Psoas muscle (tissue), 7 donors: ENCODE measurements at regions not wholly inside any gene's neighbourhood (a gene's known extent, or its start where the extent isn't known, plus 50 kb on each side); places are given as distances from the start of the nearest gene placed in this dataset.

Experiments used
- ATAC-seq, 4 donors: fragments of 200-7000 bp; cut with Tn5 transposase; one replicate each; pipeline ENCODE4 v1.9.1; 2020; ENCODE audit warnings: moderate library complexity in 3 of 4, mild to moderate bottlenecking in 2 of 4
- DNase-seq, 2 donors: peaks; one replicate each; pipeline ENCODE4 v3.0.0-alpha.2; 2020
- H3K27ac ChIP-seq: fragments of 200-600 bp; one replicate; pipeline ENCODE4 v1.8.0; 2022
- H3K27me3 ChIP-seq, 3 donors: fragments of 200-600 bp in 1 of 3; one replicate each; pipeline versions ENCODE4 v1.6.1 to v1.8.0; 2013 to 2022; ENCODE audit warnings: low read length in 2 of 3, mild to moderate bottlenecking in 2 of 3, moderate library complexity in 1 of 3; ENCODE audit not compliant: insufficient read depth in 3 of 3
- H3K36me3 ChIP-seq, 2 donors: fragments of 200-600 bp in 1 of 2; one replicate each; pipeline versions ENCODE4 v1.6.1 to v1.8.0; 2013 to 2022; ENCODE audit warnings: low read depth in 1 of 2, mild to moderate bottlenecking in 1 of 2, moderate library complexity in 1 of 2; ENCODE audit not compliant: insufficient read depth in 1 of 2
- H3K4me1 ChIP-seq: fragments of 200-600 bp; one replicate; pipeline ENCODE4 v1.8.0; 2022
- H3K4me3 ChIP-seq: fragments of 200-600 bp; one replicate; pipeline ENCODE4 v1.8.0; 2022; ENCODE audit warnings: mild to moderate bottlenecking
- H3K9me3 ChIP-seq: fragments of 200-600 bp; one replicate; pipeline ENCODE4 v1.8.0; 2022
- CTCF ChIP-seq: fragments of 200-600 bp; IDR thresholded peaks from one replicate; pipeline ENCODE4 v1.8.0; 2022; ENCODE audit warnings: antibody characterized with exemption
- WGBS, 3 donors: extraction: QIAGEN DNeasy Blood & Tissue Kit; methylation state at CpG; one replicate each; pipeline versions ENCODE4 v1.1.6 to v1.1.7; 2013; 5-methylcytosine and 5-hydroxymethylcytosine counted together
- intact Hi-C, 2 donors: fragments of 100-400 bp; cut with DNase I; formaldehyde crosslinking; loops; one replicate each; pipeline versions ENCODE4 v1.11.0 to v1.14.2; 2022
- donor health status: healthy with polysubstance abuse.
- donor health status: DM: no; HTN: no; CAD: no; lungs with moderate emphysema.
- donor health status: Bipolar disorder and iron deficiency.
- donor health status: healthy.
- donor health status: DM: yes; HTN: yes; CAD: no.
- donor health status: DM: no; HTN: no; CAD: no.
- donor health status: DM: yes; HTN: yes; CAD: no.

DNA sequence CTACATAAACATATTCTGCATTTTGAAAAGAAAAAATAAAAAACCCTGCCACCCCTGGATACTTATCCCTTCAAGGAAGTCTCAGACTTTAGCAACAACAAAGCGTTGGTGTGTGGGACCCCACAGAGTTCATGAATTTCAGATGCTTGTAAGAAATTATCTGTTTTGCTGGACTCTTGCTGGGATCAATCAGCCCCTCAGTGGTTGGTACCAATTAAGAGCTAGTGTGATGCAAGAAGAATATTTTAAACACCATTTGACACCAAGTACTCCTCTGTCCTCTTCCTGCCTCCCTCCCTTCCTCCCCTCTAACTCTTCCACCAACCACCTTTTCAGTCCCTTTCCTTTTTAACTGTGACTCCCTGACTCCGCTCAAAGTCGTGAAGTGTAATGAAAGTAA, 51.5 kb downstream of the SST start:
- H3K27ac ChIP-seq, result no peak overlapping the region
- 52 to 57% (median 55%) methylated on average over 3 of the region's 3 CpGs for WGBS, 3 donors
- no peaks in the 10 kb centered on the region for H3K9me3 ChIP-seq
- H3K36me3 ChIP-seq, result no peaks in the 10 kb centered on the region
- H3K4me1 ChIP-seq, result no peaks in the 10 kb centered on the region
- no peak for ATAC-seq
- TF ChIP-seq CTCF, result no peak
- intact Hi-C loops, result loop anchor here (2.0 to 10.0 kb wide), 4 partner anchors 59 to 294 kb away; no protein-coding TSS in a partner anchor
- H3K4me3 ChIP-seq, result no peak overlapping the region
- no peak for DNase-seq
- no peaks in the 10 kb centered on the region for H3K27me3 ChIP-seq

DNA sequence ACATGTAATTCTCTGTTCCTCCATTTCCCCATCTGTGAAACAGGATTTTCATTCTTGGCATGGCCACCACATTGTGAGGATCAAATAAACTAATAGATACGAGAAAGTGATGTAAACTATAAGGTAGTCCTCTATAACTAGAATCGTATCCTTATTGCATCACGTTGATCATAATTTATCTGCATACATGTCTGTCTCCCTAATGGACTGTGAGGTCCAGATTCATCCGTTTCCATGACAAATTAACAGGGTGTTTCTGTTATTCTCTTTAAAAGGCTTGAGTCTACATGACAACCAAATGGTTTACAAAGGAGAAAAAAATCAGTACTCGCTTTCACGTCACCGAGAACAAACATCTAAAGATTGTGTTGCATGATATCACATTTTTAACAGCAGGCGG, 53.0 kb downstream of the SST start:
- intact Hi-C loops, result loop anchor here (5.0 to 10.0 kb wide), 2 partner anchors 60 to 292 kb away; no protein-coding TSS in a partner anchor
- Histone ChIP-seq H3K4me3 (no peak overlapping the region), H3K4me1 (peaks cover 4% of the 10 kb centered on the region), H3K27ac (no peak overlapping the region), H3K9me3 (no peaks in the 10 kb centered on the region), H3K27me3 (no peaks in the 10 kb centered on the region), H3K36me3 (no peaks in the 10 kb centered on the region)
- WGBS, 3 donors, result 84 to 89% (median 88%) methylated on average over 8 of the region's 8 CpGs
- DNase-seq (no peak), ATAC-seq (no peak)
- no peak for TF ChIP-seq CTCF

DNA sequence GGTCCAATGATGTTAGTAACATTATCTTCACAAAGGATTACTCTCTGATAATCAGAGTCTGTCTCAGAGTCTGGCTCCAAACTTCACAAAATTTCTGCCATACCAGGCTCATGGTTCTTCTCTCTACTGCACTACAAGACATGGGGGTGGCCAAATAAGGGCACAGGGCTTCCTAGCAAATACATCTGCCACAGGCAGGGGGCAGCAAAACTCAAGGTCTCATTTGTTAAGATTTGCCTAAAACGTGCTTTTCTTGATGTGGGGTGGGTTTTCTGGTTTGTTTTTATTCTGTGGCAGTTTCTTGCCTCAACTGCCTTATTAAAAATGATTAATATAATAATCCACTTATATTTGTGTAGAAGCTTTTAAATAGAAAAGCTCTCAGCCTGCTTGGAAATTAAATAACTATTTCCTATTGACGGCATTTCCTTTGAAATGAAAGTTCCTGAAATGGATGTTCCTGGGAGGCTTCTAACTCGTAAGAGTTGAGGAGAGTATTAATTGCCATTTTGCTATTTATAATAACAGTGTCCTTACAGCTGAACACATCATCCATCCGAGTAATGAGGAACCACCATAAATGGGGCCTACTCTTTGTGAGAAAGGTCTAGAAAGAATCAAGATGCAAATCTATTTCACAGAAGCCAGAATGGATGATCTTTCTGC, 53.8 kb downstream of the SST start:
- DNase-seq, result peak in 1 of 2 donors; percentile 51

DNA sequence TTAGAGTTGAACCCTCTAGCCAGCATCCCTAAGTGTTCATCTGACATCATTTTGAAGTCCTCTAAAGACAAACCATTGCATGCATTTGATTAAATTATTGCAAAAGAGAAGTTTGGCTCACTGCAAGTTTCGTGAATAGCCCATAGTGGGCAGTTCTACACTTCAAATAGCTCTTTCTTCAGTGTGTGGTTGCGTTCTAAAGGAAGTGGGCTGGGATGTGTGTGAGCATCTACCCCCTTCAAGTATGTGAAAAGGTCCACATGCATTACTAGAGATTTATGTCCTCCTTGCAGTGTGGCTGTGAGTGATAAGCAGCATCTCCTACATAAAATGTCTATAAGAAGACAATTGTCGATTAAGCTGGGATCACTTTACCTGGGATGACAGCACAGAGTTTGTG, 54.6 kb downstream of the SST start:
- ATAC-seq (no peak), DNase-seq (no peak)
- no peak for TF ChIP-seq CTCF
- peaks cover 4% of the 10 kb centered on the region for H3K4me1 ChIP-seq
- WGBS, 3 donors, result 72 to 87% (median 83%) methylated on average over 3 of the region's 3 CpGs
- no peak overlapping the region for H3K27ac ChIP-seq
- intact Hi-C loops, result loop anchor here (5.0 to 10.0 kb wide), 2 partner anchors 62 to 291 kb away; no protein-coding TSS in a partner anchor
- H3K27me3 ChIP-seq, result no peaks in the 10 kb centered on the region
- H3K36me3 ChIP-seq, result no peaks in the 10 kb centered on the region
- no peaks in the 10 kb centered on the region for H3K9me3 ChIP-seq
- no peak overlapping the region for H3K4me3 ChIP-seq

More for the DNA sequence above, 53.8 kb downstream of the SST start:
- no peaks in the 10 kb centered on the region for H3K36me3 ChIP-seq
- H3K9me3 ChIP-seq, result no peaks in the 10 kb centered on the region
- peak; percentile 75 for TF ChIP-seq CTCF
- H3K4me3 ChIP-seq, result no peak overlapping the region
- ATAC-seq, result peak; percentile 44 to 82 (median 59)
- H3K4me1 ChIP-seq, result peaks cover 4% of the 10 kb centered on the region
- no peak overlapping the region for H3K27ac ChIP-seq
- H3K27me3 ChIP-seq, result no peaks in the 10 kb centered on the region
- intact Hi-C loops, result loop anchor here (5.0 to 10.0 kb wide), 2 partner anchors 61 to 292 kb away; no protein-coding TSS in a partner anchor
- WGBS, 3 donors, result 50 to 63% (median 58%) methylated on average over 4 of the region's 4 CpGs
